Ectodermal cell (in vitro differentiated cells): ENCODE measurements at regions not wholly inside any gene's neighbourhood (a gene's known extent, or its start where the extent isn't known, plus 50 kb on each side); places are given as distances from the start of the nearest gene placed in this dataset.

Source experiments
- H3K27ac ChIP-seq: 2 replicates; pipeline ENCODE4 v1.7.0; 2013; ENCODE audit warnings: mild to moderate bottlenecking, low read depth, low read length; ENCODE audit not compliant: insufficient read depth, poor library complexity, severe bottlenecking
- H3K27me3 ChIP-seq: 2 replicates; pipeline ENCODE4 v1.7.0; 2013; ENCODE audit warnings: mild to moderate bottlenecking, low read length; ENCODE audit not compliant: insufficient read depth, control insufficient read depth, poor library complexity, severe bottlenecking
- H3K36me3 ChIP-seq: one replicate; pipeline ENCODE4 v1.7.0; 2013; ENCODE audit warnings: low read length; ENCODE audit not compliant: control insufficient read depth, insufficient read depth
- H3K4me1 ChIP-seq: one replicate; pipeline ENCODE4 v1.7.0; 2013; ENCODE audit warnings: low read length; ENCODE audit not compliant: control insufficient read depth, insufficient read depth
- H3K4me3 ChIP-seq: 2 replicates; pipeline ENCODE4 v1.7.0; 2013; ENCODE audit warnings: low read depth, low read length, control low read depth; ENCODE audit not compliant: insufficient read depth
- H3K9me3 ChIP-seq: 2 replicates; pipeline ENCODE4 v1.7.0; 2013; ENCODE audit warnings: mild to moderate bottlenecking, low read length, moderate library complexity; ENCODE audit not compliant: control insufficient read depth
- WGBS, 2 experiments: methylation state at CpG; one replicate each; pipeline ENCODE4 v1.1.7; 2013; ENCODE audit warnings: missing lambda C conversion rate in 2 of 2; 5-methylcytosine and 5-hydroxymethylcytosine counted together

DNA sequence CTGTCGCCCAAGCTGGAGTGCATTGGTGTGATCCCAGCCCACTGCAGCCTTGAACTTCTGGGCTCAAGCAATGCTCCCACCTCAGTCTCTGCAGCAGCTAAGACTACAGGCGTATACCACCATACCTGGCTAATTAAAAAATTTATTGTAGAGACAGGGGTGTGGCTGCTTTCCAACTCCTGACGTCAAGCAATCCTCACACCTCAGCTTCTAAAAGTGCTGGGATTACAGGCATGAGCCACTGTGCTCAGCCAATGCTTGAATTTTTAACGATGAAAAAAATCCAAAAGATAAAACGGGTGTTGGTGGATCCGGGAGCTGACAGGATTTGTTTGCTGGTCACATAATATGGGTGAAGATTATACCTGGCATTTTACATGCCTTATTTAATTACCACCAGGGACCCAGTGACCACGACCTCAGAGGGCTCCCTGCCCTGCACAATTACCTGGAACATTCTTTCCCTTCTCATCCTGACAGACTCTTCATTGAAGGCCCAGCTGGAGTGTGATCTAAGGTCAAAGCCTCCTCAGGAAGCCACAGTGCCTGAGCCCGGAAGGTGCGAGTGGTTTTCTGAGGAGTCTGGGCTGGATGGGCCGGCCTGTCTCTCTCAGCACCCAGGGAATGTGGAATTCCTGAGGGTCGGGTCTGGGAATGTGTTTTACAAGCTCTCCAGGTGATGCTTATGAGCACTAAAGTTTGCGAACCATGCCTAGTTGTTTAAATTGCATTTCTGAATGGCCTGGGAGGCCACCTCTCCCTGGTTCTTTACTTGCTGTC lies 193.3 kb downstream of the USP12 start:
- WGBS, 2 experiments: 61 to 65% methylated on average over 12 of the region's 12 CpGs
- Histone ChIP-seq H3K4me1 (peaks cover 2% of the 10 kb centered on the region), H3K36me3 (no peaks in the 10 kb centered on the region), H3K9me3 (no peaks in the 10 kb centered on the region), H3K4me3 (no peak overlapping the region), H3K27me3 (no peaks in the 10 kb centered on the region), H3K27ac (no peak overlapping the region)

- Histone ChIP-seq H3K27me3 (no peaks in the 10 kb centered on the region), H3K27ac (no peak overlapping the region), H3K36me3 (no peaks in the 10 kb centered on the region), H3K4me1 (peaks cover 2% of the 10 kb centered on the region), H3K4me3 (no peak overlapping the region), H3K9me3 (no peaks in the 10 kb centered on the region)
- 83 to 86% methylated on average over 11 of the region's 11 CpGs for WGBS, 2 experiments
Measured at GRCh38 chr13:26977541-26977940, 194.1 kb downstream of the USP12 start.

- Histone ChIP-seq H3K9me3 (no peaks in the 10 kb centered on the region), H3K36me3 (no peaks in the 10 kb centered on the region), H3K4me1 (peaks cover 2% of the 10 kb centered on the region), H3K27ac (no peak overlapping the region), H3K4me3 (no peak overlapping the region), H3K27me3 (no peaks in the 10 kb centered on the region)
- 96 to 97% methylated on average over 1 of the region's 1 CpG for WGBS, 2 experiments
Measured at GRCh38 chr13:26976313-26976712, 195.3 kb downstream of the USP12 start.

- Histone ChIP-seq H3K36me3 (no peaks in the 10 kb centered on the region), H3K4me3 (no peak overlapping the region), H3K9me3 (no peaks in the 10 kb centered on the region), H3K27ac (no peak overlapping the region), H3K4me1 (peaks cover 2% of the 10 kb centered on the region), H3K27me3 (no peaks in the 10 kb centered on the region)
- WGBS, 2 experiments: 86 to 87% methylated on average over 4 of the region's 4 CpGs
Measured at GRCh38 chr13:26973946-26974345, 197.7 kb downstream of the USP12 start.

- Histone ChIP-seq H3K4me1 (no peaks in the 10 kb centered on the region), H3K4me3 (no peak overlapping the region), H3K27ac (no peak overlapping the region), H3K27me3 (no peaks in the 10 kb centered on the region), H3K36me3 (no peaks in the 10 kb centered on the region), H3K9me3 (no peaks in the 10 kb centered on the region)
- 77 to 79% methylated on average over 6 of the region's 6 CpGs for WGBS, 2 experiments
Measured at GRCh38 chr13:26973295-26973694, 198.3 kb downstream of the USP12 start.

- no peaks in the 10 kb centered on the region for H3K9me3 ChIP-seq
- H3K4me1 ChIP-seq: peaks cover 6% of the 10 kb centered on the region
- no peak overlapping the region for H3K27ac ChIP-seq
- 35 to 36% methylated on average over 9 to 10 of the region's 10 CpGs for WGBS, 2 experiments
- H3K27me3 ChIP-seq: no peaks in the 10 kb centered on the region
- H3K36me3 ChIP-seq: no peaks in the 10 kb centered on the region
- H3K4me3 ChIP-seq: no peak overlapping the region
Measured at GRCh38 chr13:26971990-26972887, 199.4 kb downstream of the USP12 start.

DNA sequence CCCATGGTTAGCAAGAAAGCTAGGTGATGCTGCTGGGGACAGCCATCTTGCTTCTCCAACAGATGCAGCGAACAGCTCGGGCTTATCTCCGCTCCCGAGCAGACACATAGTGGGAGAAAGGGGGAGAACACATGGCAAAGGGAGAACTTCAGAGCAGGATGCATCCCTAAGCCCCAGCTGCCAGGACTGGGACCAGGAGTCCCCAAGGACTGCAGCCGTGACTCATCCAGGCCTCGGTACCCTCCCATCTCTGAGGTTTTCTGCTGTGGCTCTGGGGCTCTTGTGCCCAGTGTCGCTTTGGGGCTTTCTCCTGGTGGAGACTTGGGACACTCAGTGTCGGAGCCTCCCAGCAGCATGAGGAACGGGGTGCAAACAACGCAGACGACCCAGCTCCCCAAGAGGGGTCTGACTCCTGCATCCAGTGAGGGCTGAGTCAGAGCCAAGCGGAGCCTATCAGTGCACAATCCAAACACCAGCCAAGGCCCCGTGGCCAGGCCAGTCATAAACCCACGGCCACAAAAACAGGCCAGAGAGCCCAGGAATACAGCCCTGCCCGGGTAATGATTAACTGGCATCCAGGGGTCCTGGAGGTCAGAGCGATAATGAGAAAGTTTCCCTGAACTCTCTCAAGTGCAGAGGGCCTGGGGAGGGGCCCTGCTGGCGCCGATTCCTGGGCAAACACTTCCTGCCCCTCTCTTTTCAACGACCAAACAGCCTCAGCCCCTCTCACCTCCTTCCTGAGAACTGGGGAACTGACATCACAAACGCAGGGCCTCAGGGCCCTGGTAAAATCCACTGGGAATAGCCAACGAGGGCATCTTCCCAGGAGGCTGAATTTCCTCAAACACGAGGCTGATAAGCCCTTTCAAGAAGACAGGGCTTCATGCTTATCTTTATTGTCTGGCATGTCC lies 202.9 kb downstream of the USP12 start:
- 84% methylated on average over 22 of the region's 22 CpGs for WGBS, 2 experiments
- Histone ChIP-seq H3K36me3 (no peaks in the 10 kb centered on the region), H3K9me3 (no peaks in the 10 kb centered on the region), H3K27ac (no peak overlapping the region), H3K4me1 (peaks cover 6% of the 10 kb centered on the region), H3K27me3 (no peaks in the 10 kb centered on the region), H3K4me3 (no peak overlapping the region)

GRCh38 chr13:26967119-26968038 lies 204.2 kb downstream of the USP12 start:
- H3K4me3 ChIP-seq: no peak overlapping the region
- WGBS, 2 experiments: 71 to 73% methylated on average over 17 of the region's 17 CpGs
- H3K27ac ChIP-seq: no peak overlapping the region
- no peaks in the 10 kb centered on the region for H3K36me3 ChIP-seq
- H3K9me3 ChIP-seq: no peaks in the 10 kb centered on the region
- no peaks in the 10 kb centered on the region for H3K27me3 ChIP-seq
- H3K4me1 ChIP-seq: peaks cover 6% of the 10 kb centered on the region

DNA sequence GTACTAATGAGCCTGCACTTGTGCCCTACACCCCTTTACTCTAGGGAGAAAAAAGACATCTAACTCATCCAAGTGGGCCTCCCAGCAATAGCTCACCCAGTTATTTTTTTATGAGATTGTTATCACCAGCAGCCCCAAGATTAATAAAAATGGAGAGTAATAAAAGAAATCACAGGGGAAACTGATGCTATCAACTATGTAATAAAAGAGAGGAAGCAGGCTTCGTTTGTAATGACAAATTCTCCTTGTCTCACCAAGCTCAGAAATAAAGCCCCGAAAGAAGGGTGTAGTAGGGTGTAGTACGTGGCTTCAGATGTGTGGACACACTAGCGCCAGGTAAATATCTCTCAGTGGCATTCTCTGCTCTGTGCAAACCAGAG lies 204.9 kb downstream of the USP12 start:
- WGBS, 2 experiments: 95 to 96% methylated on average over 4 of the region's 4 CpGs
- no peaks in the 10 kb centered on the region for H3K27me3 ChIP-seq
- H3K36me3 ChIP-seq: no peaks in the 10 kb centered on the region
- H3K9me3 ChIP-seq: no peaks in the 10 kb centered on the region
- H3K27ac ChIP-seq: no peak overlapping the region
- no peak overlapping the region for H3K4me3 ChIP-seq
- peaks cover 6% of the 10 kb centered on the region for H3K4me1 ChIP-seq
